ENCODE measurements at regions not wholly inside any gene's neighbourhood (a gene's known extent, or its start where the extent isn't known, plus 50 kb on each side); places are given as distances from the start of the nearest gene placed in this dataset.

GRCh38 chr1:234861761-234862160 is 251.8 kb upstream of the IRF2BP2 start:
- no peak overlapping the region for H3K27ac ChIP-seq (replicated peaks)

GRCh38 chr1:234861024-234861620 is 251.1 kb upstream of the IRF2BP2 start:
- DNase-seq (ENCODE audit: low read depth in 1 of 2, low spot score in 1 of 2), result no peak
- no peak for TF ChIP-seq GABPA (IDR thresholded peaks at IDR 0.05; ENCODE audit: low read depth)
- no peak for TF ChIP-seq CTCF (IDR thresholded peaks at IDR 0.05; ENCODE audit: insufficient read depth, low read length)
- TF ChIP-seq POLR2AphosphoS5 (IDR thresholded peaks at IDR 0.05; ENCODE audit: low read depth), result no peak
- TF ChIP-seq SPI1 (IDR thresholded peaks at IDR 0.05; ENCODE audit: borderline replicate concordance, low read depth), result no peak
- no peak for TF ChIP-seq REST (IDR thresholded peaks at IDR 0.05; ENCODE audit: insufficient replicate concordance, low read depth)
- Histone ChIP-seq H3K27ac (replicated peaks) (no peak overlapping the region), H3K4me3 (replicated peaks; ENCODE audit: insufficient read depth, low read length) (no peak overlapping the region), H3K27me3 (ENCODE audit: insufficient read depth, poor library complexity, severe bottlenecking) (no peaks in the 10 kb centered on the region)

More at GRCh38 chr1:234861761-234862160, 251.8 kb upstream of the IRF2BP2 start:
- no peaks in the 10 kb centered on the region for H3K27me3 ChIP-seq (ENCODE audit: insufficient read depth, poor library complexity, severe bottlenecking)
- TF ChIP-seq REST (IDR thresholded peaks at IDR 0.05; ENCODE audit: insufficient replicate concordance, low read depth) (no peak), SPI1 (IDR thresholded peaks at IDR 0.05; ENCODE audit: borderline replicate concordance, low read depth) (no peak), CTCF (IDR thresholded peaks at IDR 0.05; ENCODE audit: insufficient read depth, low read length) (no peak), POLR2AphosphoS5 (IDR thresholded peaks at IDR 0.05; ENCODE audit: low read depth) (no peak)
- DNase-seq (ENCODE audit: low read depth in 1 of 2, low spot score in 1 of 2), result no peak
- no peak overlapping the region for H3K4me3 ChIP-seq (replicated peaks; ENCODE audit: insufficient read depth, low read length)

GRCh38 chr1:234858722-234859121 is 248.7 kb upstream of the IRF2BP2 start:
- Histone ChIP-seq H3K4me3 (replicated peaks; ENCODE audit: insufficient read depth, low read length) (no peak overlapping the region), H3K27ac (replicated peaks) (no peak overlapping the region), H3K27me3 (ENCODE audit: insufficient read depth, poor library complexity, severe bottlenecking) (no peaks in the 10 kb centered on the region)
- TF ChIP-seq GABPA (IDR thresholded peaks at IDR 0.05; ENCODE audit: low read depth) (no peak), REST (IDR thresholded peaks at IDR 0.05; ENCODE audit: insufficient replicate concordance, low read depth) (no peak), SPI1 (IDR thresholded peaks at IDR 0.05; ENCODE audit: borderline replicate concordance, low read depth) (no peak), POLR2AphosphoS5 (IDR thresholded peaks at IDR 0.05; ENCODE audit: low read depth) (no peak), CTCF (IDR thresholded peaks at IDR 0.05; ENCODE audit: insufficient read depth, low read length) (no peak)
- DNase-seq (ENCODE audit: low read depth in 1 of 2, low spot score in 1 of 2), result no peak

Measured in HL-60 (cell line).